ENCODE measurements at regions not wholly inside any gene's neighbourhood (a gene's known extent, or its start where the extent isn't known, plus 50 kb on each side); places are given as distances from the start of the nearest gene placed in this dataset.

GRCh38 chr14:40859055-40859454 lies 747.6 kb upstream of the LRFN5 start:
- H3K27me3 Mint-ChIP-seq: no peaks in the 10 kb centered on the region
- H3K4me3 Mint-ChIP-seq: no peak overlapping the region
- H3K4me1 Mint-ChIP-seq: no peaks in the 10 kb centered on the region
- H3K36me3 Mint-ChIP-seq: no peaks in the 10 kb centered on the region
- H3K27ac Mint-ChIP-seq: no peak overlapping the region
- H3K9me3 Mint-ChIP-seq: no peaks in the 10 kb centered on the region

DNA sequence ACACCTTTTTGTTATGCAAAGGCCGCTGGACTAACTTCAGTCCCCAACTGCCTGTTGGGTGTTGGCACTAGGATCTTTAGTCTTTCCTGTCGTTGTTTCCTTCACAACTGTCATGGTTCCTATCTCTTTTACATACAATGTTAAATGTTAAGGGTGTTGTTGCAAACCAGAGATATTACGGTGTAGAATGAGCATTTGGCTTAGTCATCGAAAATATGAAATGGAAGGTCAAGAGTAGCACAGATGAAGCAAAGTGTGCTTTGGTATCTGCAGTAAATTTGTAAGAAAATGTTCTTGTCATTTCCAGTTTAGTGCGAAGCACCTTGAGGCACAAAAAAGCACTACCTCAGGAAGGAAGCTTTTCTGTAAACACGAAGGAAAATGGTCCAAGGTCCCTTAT lies 751.3 kb upstream of the LRFN5 start:
- H3K27ac Mint-ChIP-seq: no peak overlapping the region
- H3K27me3 Mint-ChIP-seq: no peaks in the 10 kb centered on the region
- no peaks in the 10 kb centered on the region for H3K36me3 Mint-ChIP-seq
- no peaks in the 10 kb centered on the region for H3K9me3 Mint-ChIP-seq
- H3K4me3 Mint-ChIP-seq: no peak overlapping the region
- no peaks in the 10 kb centered on the region for H3K4me1 Mint-ChIP-seq

GRCh38 chr14:40850191-40850590 lies 756.5 kb upstream of the LRFN5 start:
- no peaks in the 10 kb centered on the region for H3K4me1 Mint-ChIP-seq
- H3K9me3 Mint-ChIP-seq: no peaks in the 10 kb centered on the region
- H3K27me3 Mint-ChIP-seq: no peaks in the 10 kb centered on the region
- H3K36me3 Mint-ChIP-seq: no peaks in the 10 kb centered on the region
- H3K27ac Mint-ChIP-seq: no peak overlapping the region
- H3K4me3 Mint-ChIP-seq: no peak overlapping the region

- no peaks in the 10 kb centered on the region for H3K9me3 Mint-ChIP-seq
- no peaks in the 10 kb centered on the region for H3K36me3 Mint-ChIP-seq
- H3K27ac Mint-ChIP-seq: peak overlapping the region; percentile 46
- H3K4me1 Mint-ChIP-seq: no peaks in the 10 kb centered on the region
- no peaks in the 10 kb centered on the region for H3K27me3 Mint-ChIP-seq
- no peak overlapping the region for H3K4me3 Mint-ChIP-seq
Measured at GRCh38 chr14:40847480-40847879, 759.2 kb upstream of the LRFN5 start.

GRCh38 chr14:40842816-40843215 lies 763.9 kb upstream of the LRFN5 start:
- Mint-ChIP-seq H3K27me3 (no peaks in the 10 kb centered on the region), H3K4me3 (no peak overlapping the region), H3K27ac (no peak overlapping the region), H3K9me3 (no peaks in the 10 kb centered on the region), H3K4me1 (no peaks in the 10 kb centered on the region), H3K36me3 (no peaks in the 10 kb centered on the region)

- H3K4me3 Mint-ChIP-seq: no peak overlapping the region
- H3K4me1 Mint-ChIP-seq: no peaks in the 10 kb centered on the region
- no peaks in the 10 kb centered on the region for H3K9me3 Mint-ChIP-seq
Measured at GRCh38 chr14:40841886-40842285, 764.8 kb upstream of the LRFN5 start.

DNA sequence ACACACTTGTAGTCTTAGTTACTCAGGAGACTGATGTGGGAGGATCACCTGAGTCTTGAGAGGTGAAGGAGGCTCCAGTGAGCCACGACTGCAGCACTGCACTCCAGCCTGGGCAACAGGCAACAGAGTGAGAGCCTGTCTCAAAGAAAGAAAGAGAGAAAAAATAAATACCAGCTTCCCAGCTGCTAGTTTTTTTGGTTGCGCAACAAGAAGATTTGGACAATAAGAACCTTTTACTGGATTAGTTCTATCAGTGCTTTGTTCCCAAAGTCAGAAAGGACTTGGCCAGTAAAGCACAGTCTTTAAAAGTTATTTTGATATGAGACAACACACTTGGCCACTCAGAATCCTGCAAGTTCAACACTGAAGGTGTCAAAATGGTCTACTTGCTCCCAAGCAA lies 768.1 kb upstream of the LRFN5 start:
- H3K27me3 Mint-ChIP-seq: no peaks in the 10 kb centered on the region
- no peaks in the 10 kb centered on the region for H3K36me3 Mint-ChIP-seq
- no peak overlapping the region for H3K4me3 Mint-ChIP-seq
- no peaks in the 10 kb centered on the region for H3K4me1 Mint-ChIP-seq
- peaks cover 8% of the 10 kb centered on the region for H3K9me3 Mint-ChIP-seq
- no peak overlapping the region for H3K27ac Mint-ChIP-seq

More at GRCh38 chr14:40841886-40842285, 764.8 kb upstream of the LRFN5 start:
- H3K27me3 Mint-ChIP-seq: no peaks in the 10 kb centered on the region
- H3K36me3 Mint-ChIP-seq: no peaks in the 10 kb centered on the region
- no peak overlapping the region for H3K27ac Mint-ChIP-seq

DNA sequence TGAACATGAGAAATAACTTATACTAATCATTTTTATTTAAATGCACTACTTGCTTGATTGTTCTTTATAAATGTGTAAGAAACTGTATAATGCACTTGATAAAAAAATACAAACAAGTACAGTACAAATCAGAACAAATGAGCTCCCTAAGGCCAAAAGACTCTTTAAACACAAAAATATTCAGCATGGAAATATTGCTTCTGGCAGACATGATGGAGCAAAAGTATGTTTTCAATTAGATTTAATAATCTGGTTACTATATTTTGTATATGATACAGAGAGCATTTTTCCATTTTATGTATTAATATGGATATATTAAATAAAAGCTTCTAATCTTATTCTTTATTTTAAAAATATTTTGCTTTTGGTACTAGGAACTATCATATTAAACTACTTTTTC lies 800.2 kb upstream of the LRFN5 start:
- Mint-ChIP-seq H3K36me3 (no peaks in the 10 kb centered on the region), H3K27ac (no peak overlapping the region), H3K9me3 (peaks cover 6% of the 10 kb centered on the region), H3K4me3 (no peak overlapping the region), H3K27me3 (no peaks in the 10 kb centered on the region), H3K4me1 (no peaks in the 10 kb centered on the region)

GRCh38 chr14:40796168-40796567 lies 810.5 kb upstream of the LRFN5 start:
- H3K4me1 Mint-ChIP-seq: no peaks in the 10 kb centered on the region
- no peaks in the 10 kb centered on the region for H3K27me3 Mint-ChIP-seq

GRCh38 chr14:40784860-40785259 lies 821.8 kb upstream of the LRFN5 start:
- no peaks in the 10 kb centered on the region for H3K4me1 Mint-ChIP-seq
- H3K27me3 Mint-ChIP-seq: no peaks in the 10 kb centered on the region
- no peak overlapping the region for H3K27ac Mint-ChIP-seq
- H3K9me3 Mint-ChIP-seq: peaks cover 5% of the 10 kb centered on the region
- H3K36me3 Mint-ChIP-seq: no peaks in the 10 kb centered on the region
- H3K4me3 Mint-ChIP-seq: no peak overlapping the region

More at GRCh38 chr14:40796168-40796567, 810.5 kb upstream of the LRFN5 start:
- H3K36me3 Mint-ChIP-seq: no peaks in the 10 kb centered on the region
- H3K9me3 Mint-ChIP-seq: no peaks in the 10 kb centered on the region
- H3K27ac Mint-ChIP-seq: no peak overlapping the region
- no peak overlapping the region for H3K4me3 Mint-ChIP-seq

- H3K4me1 Mint-ChIP-seq: no peaks in the 10 kb centered on the region
- peaks cover 2% of the 10 kb centered on the region for H3K9me3 Mint-ChIP-seq
- no peak overlapping the region for H3K27ac Mint-ChIP-seq
- no peak overlapping the region for H3K4me3 Mint-ChIP-seq
- no peaks in the 10 kb centered on the region for H3K36me3 Mint-ChIP-seq
- no peaks in the 10 kb centered on the region for H3K27me3 Mint-ChIP-seq
Measured at GRCh38 chr14:40762685-40763084, 844.0 kb upstream of the LRFN5 start.

- no peaks in the 10 kb centered on the region for H3K36me3 Mint-ChIP-seq
- no peak overlapping the region for H3K27ac Mint-ChIP-seq
- peaks cover 6% of the 10 kb centered on the region for H3K9me3 Mint-ChIP-seq
- no peak overlapping the region for H3K4me3 Mint-ChIP-seq
- H3K27me3 Mint-ChIP-seq: no peaks in the 10 kb centered on the region
- H3K4me1 Mint-ChIP-seq: no peaks in the 10 kb centered on the region
Measured at GRCh38 chr14:40762177-40762576, 844.5 kb upstream of the LRFN5 start.

GRCh38 chr14:40760704-40761103 lies 846.0 kb upstream of the LRFN5 start:
- H3K27ac Mint-ChIP-seq: no peak overlapping the region
- H3K4me3 Mint-ChIP-seq: no peak overlapping the region
- H3K36me3 Mint-ChIP-seq: no peaks in the 10 kb centered on the region
- H3K9me3 Mint-ChIP-seq: peaks cover 6% of the 10 kb centered on the region
- no peaks in the 10 kb centered on the region for H3K27me3 Mint-ChIP-seq
- no peaks in the 10 kb centered on the region for H3K4me1 Mint-ChIP-seq

GRCh38 chr14:40758076-40758475 lies 848.6 kb upstream of the LRFN5 start:
- Mint-ChIP-seq H3K27ac (no peak overlapping the region), H3K36me3 (no peaks in the 10 kb centered on the region), H3K4me3 (no peak overlapping the region), H3K27me3 (no peaks in the 10 kb centered on the region), H3K9me3 (peaks cover 6% of the 10 kb centered on the region), H3K4me1 (no peaks in the 10 kb centered on the region)

GRCh38 chr14:40757376-40757950 lies 849.2 kb upstream of the LRFN5 start:
- no peak overlapping the region for H3K27ac Mint-ChIP-seq
- H3K4me1 Mint-ChIP-seq: no peaks in the 10 kb centered on the region
- H3K27me3 Mint-ChIP-seq: no peaks in the 10 kb centered on the region
- H3K36me3 Mint-ChIP-seq: no peaks in the 10 kb centered on the region
- peaks cover 6% of the 10 kb centered on the region for H3K9me3 Mint-ChIP-seq
- H3K4me3 Mint-ChIP-seq: no peak overlapping the region

DNA sequence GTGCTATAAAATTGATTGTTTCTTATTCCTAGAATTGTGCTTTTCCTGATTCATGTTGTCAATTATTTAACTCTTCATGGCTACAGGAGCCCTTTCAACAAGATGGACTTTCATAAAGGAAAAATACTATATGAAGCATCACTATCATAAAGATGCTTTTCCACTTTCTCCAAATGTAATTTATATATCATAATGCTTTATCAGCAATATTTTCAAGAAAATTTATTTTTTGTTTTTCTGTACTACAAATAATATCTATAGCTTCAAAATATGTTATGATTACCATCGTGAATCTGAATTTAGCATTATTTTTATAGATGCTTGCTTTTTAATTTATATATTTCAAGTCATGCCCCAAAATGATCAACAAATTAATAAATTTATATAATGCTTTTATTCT lies 873.5 kb upstream of the LRFN5 start:
- Mint-ChIP-seq H3K27me3 (no peaks in the 10 kb centered on the region), H3K4me3 (no peak overlapping the region), H3K27ac (no peak overlapping the region), H3K4me1 (no peaks in the 10 kb centered on the region), H3K9me3 (peaks cover 9% of the 10 kb centered on the region), H3K36me3 (no peaks in the 10 kb centered on the region)

GRCh38 chr14:40727107-40727506 lies 879.6 kb upstream of the LRFN5 start:
- peaks cover 5% of the 10 kb centered on the region for H3K9me3 Mint-ChIP-seq
- H3K36me3 Mint-ChIP-seq: no peaks in the 10 kb centered on the region
- H3K4me1 Mint-ChIP-seq: no peaks in the 10 kb centered on the region
- H3K27ac Mint-ChIP-seq: no peak overlapping the region
- no peak overlapping the region for H3K4me3 Mint-ChIP-seq
- H3K27me3 Mint-ChIP-seq: no peaks in the 10 kb centered on the region
